ENCODE measurements at regions not wholly inside any gene's neighbourhood (a gene's known extent, or its start where the extent isn't known, plus 50 kb on each side); places are given as distances from the start of the nearest gene placed in this dataset.

- Histone ChIP-seq H3K27ac (ENCODE audit: low read depth in 2 of 2, low read length in 2 of 2) (no peak overlapping the region), H3K4me1 (ENCODE audit: control insufficient read depth in 2 of 2, insufficient read depth in 2 of 2, low read length in 2 of 2) (peaks cover 2 to 3% of the 10 kb centered on the region in 2 donors), H3K27me3 (ENCODE audit: control insufficient read depth in 2 of 2, insufficient read depth in 2 of 2, low read length in 2 of 2) (no peaks in the 10 kb centered on the region), H3K4me3 (ENCODE audit: low read length in 2 of 2) (no peak overlapping the region), H3K9me3 (ENCODE audit: control insufficient read depth in 2 of 2, low read length in 2 of 2) (peaks cover 0 to 3% of the 10 kb centered on the region in 2 donors), H3K9ac (ENCODE audit: low read depth in 1 of 2, low read length in 2 of 2) (no peak overlapping the region), H3K36me3 (ENCODE audit: control insufficient read depth in 2 of 2, insufficient read depth in 2 of 2, low read length in 2 of 2) (no peaks in the 10 kb centered on the region)
These were observed 85.4 kb upstream of the SVIL start for GRCh38 chr10:29720149-29720548.

- Histone ChIP-seq H3K27me3 (ENCODE audit: control insufficient read depth in 2 of 2, insufficient read depth in 2 of 2, low read length in 2 of 2) (no peaks in the 10 kb centered on the region), H3K36me3 (ENCODE audit: control insufficient read depth in 2 of 2, insufficient read depth in 2 of 2, low read length in 2 of 2) (no peaks in the 10 kb centered on the region), H3K9ac (ENCODE audit: low read depth in 1 of 2, low read length in 2 of 2) (no peak overlapping the region), H3K9me3 (ENCODE audit: control insufficient read depth in 2 of 2, low read length in 2 of 2) (peaks cover 0 to 3% of the 10 kb centered on the region in 2 donors), H3K4me3 (ENCODE audit: low read length in 2 of 2) (no peak overlapping the region), H3K27ac (ENCODE audit: low read depth in 2 of 2, low read length in 2 of 2) (no peak overlapping the region), H3K4me1 (ENCODE audit: control insufficient read depth in 2 of 2, insufficient read depth in 2 of 2, low read length in 2 of 2) (peaks cover 0 to 2% of the 10 kb centered on the region in 2 donors)
These were observed 84.5 kb upstream of the SVIL start for GRCh38 chr10:29719281-29719675.

- Histone ChIP-seq H3K9ac (ENCODE audit: low read depth in 1 of 2, low read length in 2 of 2) (no peak overlapping the region), H3K27ac (ENCODE audit: low read depth in 2 of 2, low read length in 2 of 2) (no peak overlapping the region), H3K36me3 (ENCODE audit: control insufficient read depth in 2 of 2, insufficient read depth in 2 of 2, low read length in 2 of 2) (no peaks in the 10 kb centered on the region), H3K4me1 (ENCODE audit: control insufficient read depth in 2 of 2, insufficient read depth in 2 of 2, low read length in 2 of 2) (no peaks in the 10 kb centered on the region), H3K27me3 (ENCODE audit: control insufficient read depth in 2 of 2, insufficient read depth in 2 of 2, low read length in 2 of 2) (no peaks in the 10 kb centered on the region), H3K4me3 (ENCODE audit: low read length in 2 of 2) (no peak overlapping the region), H3K9me3 (ENCODE audit: control insufficient read depth in 2 of 2, low read length in 2 of 2) (peaks cover 0 to 3% of the 10 kb centered on the region in 2 donors)
These were observed 80.5 kb upstream of the SVIL start for GRCh38 chr10:29715296-29715695.

GRCh38 chr10:29714096-29714874 lies 79.5 kb upstream of the SVIL start:
- H3K4me3 ChIP-seq (ENCODE audit: low read length in 2 of 2): no peak overlapping the region
- no peaks in the 10 kb centered on the region for H3K4me1 ChIP-seq (ENCODE audit: control insufficient read depth in 2 of 2, insufficient read depth in 2 of 2, low read length in 2 of 2)
- H3K9ac ChIP-seq (ENCODE audit: low read depth in 1 of 2, low read length in 2 of 2): no peak overlapping the region
- H3K9me3 ChIP-seq (ENCODE audit: control insufficient read depth in 2 of 2, low read length in 2 of 2): no peaks in the 10 kb centered on the region
- no peaks in the 10 kb centered on the region for H3K36me3 ChIP-seq (ENCODE audit: control insufficient read depth in 2 of 2, insufficient read depth in 2 of 2, low read length in 2 of 2)
- no peaks in the 10 kb centered on the region for H3K27me3 ChIP-seq (ENCODE audit: control insufficient read depth in 2 of 2, insufficient read depth in 2 of 2, low read length in 2 of 2)
- H3K27ac ChIP-seq (ENCODE audit: low read depth in 2 of 2, low read length in 2 of 2): no peak overlapping the region

GRCh38 chr10:29713450-29713849 lies 78.7 kb upstream of the SVIL start:
- Histone ChIP-seq H3K4me1 (ENCODE audit: control insufficient read depth in 2 of 2, insufficient read depth in 2 of 2, low read length in 2 of 2) (no peaks in the 10 kb centered on the region), H3K27ac (ENCODE audit: low read depth in 2 of 2, low read length in 2 of 2) (no peak overlapping the region), H3K4me3 (ENCODE audit: low read length in 2 of 2) (no peak overlapping the region), H3K9ac (ENCODE audit: low read depth in 1 of 2, low read length in 2 of 2) (no peak overlapping the region), H3K9me3 (ENCODE audit: control insufficient read depth in 2 of 2, low read length in 2 of 2) (no peaks in the 10 kb centered on the region), H3K27me3 (ENCODE audit: control insufficient read depth in 2 of 2, insufficient read depth in 2 of 2, low read length in 2 of 2) (no peaks in the 10 kb centered on the region), H3K36me3 (ENCODE audit: control insufficient read depth in 2 of 2, insufficient read depth in 2 of 2, low read length in 2 of 2) (no peaks in the 10 kb centered on the region)

GRCh38 chr10:29712108-29712507 lies 77.3 kb upstream of the SVIL start:
- Histone ChIP-seq H3K36me3 (ENCODE audit: control insufficient read depth in 2 of 2, insufficient read depth in 2 of 2, low read length in 2 of 2) (no peaks in the 10 kb centered on the region), H3K9me3 (ENCODE audit: control insufficient read depth in 2 of 2, low read length in 2 of 2) (no peaks in the 10 kb centered on the region), H3K27me3 (ENCODE audit: control insufficient read depth in 2 of 2, insufficient read depth in 2 of 2, low read length in 2 of 2) (no peaks in the 10 kb centered on the region), H3K4me3 (ENCODE audit: low read length in 2 of 2) (no peak overlapping the region), H3K9ac (ENCODE audit: low read depth in 1 of 2, low read length in 2 of 2) (no peak overlapping the region), H3K27ac (ENCODE audit: low read depth in 2 of 2, low read length in 2 of 2) (no peak overlapping the region), H3K4me1 (ENCODE audit: control insufficient read depth in 2 of 2, insufficient read depth in 2 of 2, low read length in 2 of 2) (no peaks in the 10 kb centered on the region)

- no peaks in the 10 kb centered on the region for H3K27me3 ChIP-seq (ENCODE audit: control insufficient read depth in 2 of 2, insufficient read depth in 2 of 2, low read length in 2 of 2)
- H3K36me3 ChIP-seq (ENCODE audit: control insufficient read depth in 2 of 2, insufficient read depth in 2 of 2, low read length in 2 of 2): no peaks in the 10 kb centered on the region
- no peak overlapping the region for H3K9ac ChIP-seq (ENCODE audit: low read depth in 1 of 2, low read length in 2 of 2)
- no peaks in the 10 kb centered on the region for H3K9me3 ChIP-seq (ENCODE audit: control insufficient read depth in 2 of 2, low read length in 2 of 2)
- H3K4me1 ChIP-seq (ENCODE audit: control insufficient read depth in 2 of 2, insufficient read depth in 2 of 2, low read length in 2 of 2): no peaks in the 10 kb centered on the region
- H3K4me3 ChIP-seq (ENCODE audit: low read length in 2 of 2): no peak overlapping the region
- no peak overlapping the region for H3K27ac ChIP-seq (ENCODE audit: low read depth in 2 of 2, low read length in 2 of 2)
These were observed 75.4 kb upstream of the SVIL start for GRCh38 chr10:29710128-29710527.

- H3K4me3 ChIP-seq (ENCODE audit: low read length in 2 of 2): no peak overlapping the region
- no peak overlapping the region for H3K9ac ChIP-seq (ENCODE audit: low read depth in 1 of 2, low read length in 2 of 2)
- no peaks in the 10 kb centered on the region for H3K27me3 ChIP-seq (ENCODE audit: control insufficient read depth in 2 of 2, insufficient read depth in 2 of 2, low read length in 2 of 2)
- H3K36me3 ChIP-seq (ENCODE audit: control insufficient read depth in 2 of 2, insufficient read depth in 2 of 2, low read length in 2 of 2): no peaks in the 10 kb centered on the region
- H3K27ac ChIP-seq (ENCODE audit: low read depth in 2 of 2, low read length in 2 of 2): no peak overlapping the region
- no peaks in the 10 kb centered on the region for H3K4me1 ChIP-seq (ENCODE audit: control insufficient read depth in 2 of 2, insufficient read depth in 2 of 2, low read length in 2 of 2)
- no peaks in the 10 kb centered on the region for H3K9me3 ChIP-seq (ENCODE audit: control insufficient read depth in 2 of 2, low read length in 2 of 2)
These were observed 74.8 kb upstream of the SVIL start for GRCh38 chr10:29709484-29710002.

- Histone ChIP-seq H3K9me3 (ENCODE audit: control insufficient read depth in 2 of 2, low read length in 2 of 2) (no peaks in the 10 kb centered on the region), H3K4me3 (ENCODE audit: low read length in 2 of 2) (no peak overlapping the region), H3K4me1 (ENCODE audit: control insufficient read depth in 2 of 2, insufficient read depth in 2 of 2, low read length in 2 of 2) (peaks cover 0 to 4% of the 10 kb centered on the region in 2 donors), H3K9ac (ENCODE audit: low read depth in 1 of 2, low read length in 2 of 2) (no peak overlapping the region), H3K27ac (ENCODE audit: low read depth in 2 of 2, low read length in 2 of 2) (no peak overlapping the region), H3K27me3 (ENCODE audit: control insufficient read depth in 2 of 2, insufficient read depth in 2 of 2, low read length in 2 of 2) (no peaks in the 10 kb centered on the region), H3K36me3 (ENCODE audit: control insufficient read depth in 2 of 2, insufficient read depth in 2 of 2, low read length in 2 of 2) (no peaks in the 10 kb centered on the region)
These were observed 68.5 kb upstream of the SVIL start for GRCh38 chr10:29703271-29703670.

- no peaks in the 10 kb centered on the region for H3K9me3 ChIP-seq (ENCODE audit: control insufficient read depth in 2 of 2, low read length in 2 of 2)
- no peak overlapping the region for H3K27ac ChIP-seq (ENCODE audit: low read depth in 2 of 2, low read length in 2 of 2)
- no peaks in the 10 kb centered on the region for H3K27me3 ChIP-seq (ENCODE audit: control insufficient read depth in 2 of 2, insufficient read depth in 2 of 2, low read length in 2 of 2)
- peaks cover 0 to 4% of the 10 kb centered on the region in 2 donors for H3K4me1 ChIP-seq (ENCODE audit: control insufficient read depth in 2 of 2, insufficient read depth in 2 of 2, low read length in 2 of 2)
- no peak overlapping the region for H3K9ac ChIP-seq (ENCODE audit: low read depth in 1 of 2, low read length in 2 of 2)
- H3K4me3 ChIP-seq (ENCODE audit: low read length in 2 of 2): no peak overlapping the region
- no peaks in the 10 kb centered on the region for H3K36me3 ChIP-seq (ENCODE audit: control insufficient read depth in 2 of 2, insufficient read depth in 2 of 2, low read length in 2 of 2)
These were observed 67.7 kb upstream of the SVIL start for GRCh38 chr10:29702273-29703164.
